Skeletal muscle cell (primary cell): ENCODE measurements at regions not wholly inside any gene's neighbourhood (a gene's known extent, or its start where the extent isn't known, plus 50 kb on each side); places are given as distances from the start of the nearest gene placed in this dataset.
A peak's percentile ranks its signal among the peaks of the same experiment; 100 is the strongest.

Source experiments
- DNase-seq: peaks from one replicate; pipeline ENCODE4 v3.0.0-alpha.2; 2010; ENCODE audit warnings: low read depth
- H3K4me3 ChIP-seq: 2 replicates; pipeline ENCODE4 v1.5.1; 2011; ENCODE audit warnings: low read depth, mild to moderate bottlenecking, control low read depth, low read length, moderate library complexity

GRCh38 chr1:114236517-114236916 lies 82.8 kb upstream of the SYT6 start:
- H3K4me3 ChIP-seq = no peak overlapping the region
- no peak for DNase-seq

GRCh38 chr1:114235960-114236359 lies 82.3 kb upstream of the SYT6 start:
- no peak overlapping the region for H3K4me3 ChIP-seq
- no peak for DNase-seq

- H3K4me3 ChIP-seq = no peak overlapping the region
- DNase-seq = no peak
These were observed 81.6 kb upstream of the SYT6 start for GRCh38 chr1:114235281-114235680.

GRCh38 chr1:114234408-114235124 lies 80.9 kb upstream of the SYT6 start:
- DNase-seq = no peak
- no peak overlapping the region for H3K4me3 ChIP-seq

- no peak overlapping the region for H3K4me3 ChIP-seq
- DNase-seq = no peak
These were observed 79.0 kb upstream of the SYT6 start for GRCh38 chr1:114232691-114233090.

GRCh38 chr1:114231301-114231700 lies 77.6 kb upstream of the SYT6 start:
- DNase-seq = no peak
- H3K4me3 ChIP-seq = no peak overlapping the region

GRCh38 chr1:114229368-114229767 lies 75.7 kb upstream of the SYT6 start:
- no peak for DNase-seq
- no peak overlapping the region for H3K4me3 ChIP-seq

GRCh38 chr1:114227059-114227458 lies 73.4 kb upstream of the SYT6 start:
- H3K4me3 ChIP-seq = no peak overlapping the region
- DNase-seq = no peak

GRCh38 chr1:114224196-114224907 lies 70.7 kb upstream of the SYT6 start:
- no peak for DNase-seq

GRCh38 chr1:114222920-114223319 lies 69.3 kb upstream of the SYT6 start:
- DNase-seq = no peak
- no peak overlapping the region for H3K4me3 ChIP-seq

More at GRCh38 chr1:114224196-114224907, 70.7 kb upstream of the SYT6 start:
- H3K4me3 ChIP-seq = no peak overlapping the region

- H3K4me3 ChIP-seq = peak overlapping the region; percentile 9
- DNase-seq = no peak
These were observed 65.7 kb upstream of the SYT6 start for GRCh38 chr1:114219172-114219868.

- no peak for DNase-seq
- peak overlapping the region; percentile 9 for H3K4me3 ChIP-seq
These were observed 64.9 kb upstream of the SYT6 start for GRCh38 chr1:114218361-114219171.

- DNase-seq = no peak
These were observed 62.9 kb upstream of the SYT6 start for GRCh38 chr1:114216431-114217173.

GRCh38 chr1:114215436-114215835 lies 61.8 kb upstream of the SYT6 start:
- DNase-seq = no peak
- H3K4me3 ChIP-seq = no peak overlapping the region

More at GRCh38 chr1:114216431-114217173, 62.9 kb upstream of the SYT6 start:
- no peak overlapping the region for H3K4me3 ChIP-seq

GRCh38 chr1:114214016-114214415 lies 60.3 kb upstream of the SYT6 start:
- no peak overlapping the region for H3K4me3 ChIP-seq
- no peak for DNase-seq

GRCh38 chr1:114209971-114210370 lies 56.3 kb upstream of the SYT6 start:
- no peak for DNase-seq

GRCh38 chr1:114208714-114209113 lies 55.0 kb upstream of the SYT6 start:
- H3K4me3 ChIP-seq = no peak overlapping the region
- DNase-seq = no peak

More at GRCh38 chr1:114209971-114210370, 56.3 kb upstream of the SYT6 start:
- H3K4me3 ChIP-seq = no peak overlapping the region

GRCh38 chr1:114208106-114208505 lies 54.4 kb upstream of the SYT6 start:
- no peak for DNase-seq
- no peak overlapping the region for H3K4me3 ChIP-seq

GRCh38 chr1:114207635-114208034 lies 54.0 kb upstream of the SYT6 start:
- no peak overlapping the region for H3K4me3 ChIP-seq
- no peak for DNase-seq
